ENCODE measurements at regions not wholly inside any gene's neighbourhood (a gene's known extent, or its start where the extent isn't known, plus 50 kb on each side); places are given as distances from the start of the nearest gene placed in this dataset.
"Not testable (repeated sequence)": the region's sequence is repeated elsewhere in the genome, so short reads cannot be mapped to it uniquely, and the experiment has no call there.

GRCh38 chr10:64040781-64041180 is 519.6 kb downstream of the REEP3 start:
- H3K4me3 ChIP-seq (ENCODE audit: low read depth, low read length): no peak overlapping the region
- no peak for DNase-seq (ENCODE audit: low read depth)
- no peak for TF ChIP-seq CTCF (IDR thresholded peaks at IDR 0.05; ENCODE audit: insufficient read depth, low read depth, low read length)

GRCh38 chr10:64041185-64041988 is 520.2 kb downstream of the REEP3 start:
- peak overlapping the region; percentile 12 for H3K4me3 ChIP-seq (ENCODE audit: low read depth, low read length)
- TF ChIP-seq CTCF (IDR thresholded peaks at IDR 0.05; ENCODE audit: insufficient read depth, low read depth, low read length): peak; percentile 100
- peak; percentile 70 for DNase-seq (ENCODE audit: low read depth)

- no peak for TF ChIP-seq CTCF (IDR thresholded peaks at IDR 0.05; ENCODE audit: insufficient read depth, low read depth, low read length)
- no peak for DNase-seq (ENCODE audit: low read depth)
These were observed 520.8 kb downstream of the REEP3 start for GRCh38 chr10:64041989-64042490.

GRCh38 chr10:64044098-64044497 is 522.9 kb downstream of the REEP3 start:
- no peak for TF ChIP-seq CTCF (IDR thresholded peaks at IDR 0.05; ENCODE audit: insufficient read depth, low read depth, low read length)
- no peak for DNase-seq (ENCODE audit: low read depth)
- no peak overlapping the region for H3K4me3 ChIP-seq (ENCODE audit: low read depth, low read length)

More at GRCh38 chr10:64041989-64042490, 520.8 kb downstream of the REEP3 start:
- H3K4me3 ChIP-seq (ENCODE audit: low read depth, low read length): no peak overlapping the region

GRCh38 chr10:64044957-64045632 is 523.9 kb downstream of the REEP3 start:
- DNase-seq (ENCODE audit: low read depth): not testable (repeated sequence)

GRCh38 chr10:64054392-64054791 is 533.2 kb downstream of the REEP3 start:
- no peak for DNase-seq (ENCODE audit: low read depth)
- no peak for TF ChIP-seq CTCF (IDR thresholded peaks at IDR 0.05; ENCODE audit: insufficient read depth, low read depth, low read length)
- H3K4me3 ChIP-seq (ENCODE audit: low read depth, low read length): no peak overlapping the region

More at GRCh38 chr10:64044957-64045632, 523.9 kb downstream of the REEP3 start:
- H3K4me3 ChIP-seq (ENCODE audit: low read depth, low read length): not testable (repeated sequence)

GRCh38 chr10:64059884-64060283 is 538.7 kb downstream of the REEP3 start:
- no peak for DNase-seq (ENCODE audit: low read depth)
- TF ChIP-seq CTCF (IDR thresholded peaks at IDR 0.05; ENCODE audit: insufficient read depth, low read depth, low read length): no peak
- no peak overlapping the region for H3K4me3 ChIP-seq (ENCODE audit: low read depth, low read length)
